ENCODE measurements at regions not wholly inside any gene's neighbourhood (a gene's known extent, or its start where the extent isn't known, plus 50 kb on each side); places are given as distances from the start of the nearest gene placed in this dataset.
A peak's percentile ranks its signal among the peaks of the same experiment; 100 is the strongest.

- Histone ChIP-seq H3K4me3 (no peak overlapping the region), H3K36me3 (ENCODE audit: low read depth) (no peaks in the 10 kb centered on the region), H3K4me1 (ENCODE audit: low read depth) (no peaks in the 10 kb centered on the region), H3K9me3 (no peaks in the 10 kb centered on the region)
- TF ChIP-seq, protein P1, sequence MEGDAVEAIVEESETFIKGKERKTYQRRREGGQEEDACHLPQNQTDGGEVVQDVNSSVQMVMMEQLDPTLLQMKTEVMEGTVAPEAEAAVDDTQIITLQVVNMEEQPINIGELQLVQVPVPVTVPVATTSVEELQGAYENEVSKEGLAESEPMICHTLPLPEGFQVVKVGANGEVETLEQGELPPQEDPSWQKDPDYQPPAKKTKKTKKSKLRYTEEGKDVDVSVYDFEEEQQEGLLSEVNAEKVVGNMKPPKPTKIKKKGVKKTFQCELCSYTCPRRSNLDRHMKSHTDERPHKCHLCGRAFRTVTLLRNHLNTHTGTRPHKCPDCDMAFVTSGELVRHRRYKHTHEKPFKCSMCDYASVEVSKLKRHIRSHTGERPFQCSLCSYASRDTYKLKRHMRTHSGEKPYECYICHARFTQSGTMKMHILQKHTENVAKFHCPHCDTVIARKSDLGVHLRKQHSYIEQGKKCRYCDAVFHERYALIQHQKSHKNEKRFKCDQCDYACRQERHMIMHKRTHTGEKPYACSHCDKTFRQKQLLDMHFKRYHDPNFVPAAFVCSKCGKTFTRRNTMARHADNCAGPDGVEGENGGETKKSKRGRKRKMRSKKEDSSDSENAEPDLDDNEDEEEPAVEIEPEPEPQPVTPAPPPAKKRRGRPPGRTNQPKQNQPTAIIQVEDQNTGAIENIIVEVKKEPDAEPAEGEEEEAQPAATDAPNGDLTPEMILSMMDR (IDR thresholded peaks at IDR 0.05): no peak
- no peak for ATAC-seq
- intact Hi-C loops (cut with DNase I, micrococcal nuclease): no loop called here
- no peak for DNase-seq
Measured at GRCh38 chr18:22483407-22483806, 65.7 kb upstream of the CTAGE1 start.

DNA sequence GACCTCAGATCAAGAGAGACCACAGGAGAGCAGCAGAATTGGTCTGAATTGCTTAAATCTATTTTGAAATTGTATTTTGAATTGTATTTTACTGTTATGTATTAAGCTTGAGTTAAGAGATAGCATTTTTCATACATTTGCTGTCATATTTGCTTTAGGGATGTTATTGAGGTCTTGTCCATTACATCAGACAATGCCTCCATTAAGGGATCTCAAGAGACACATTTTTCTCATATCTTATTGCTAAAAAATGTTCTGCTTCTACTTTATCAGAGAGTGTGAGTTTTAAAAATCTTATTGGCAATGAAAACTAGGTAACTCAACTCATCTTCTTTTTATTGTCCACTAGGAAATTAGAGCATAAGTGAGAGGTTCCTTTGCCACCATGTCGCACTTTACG lies 66.8 kb upstream of the CTAGE1 start:
- intact Hi-C loops (cut with DNase I, micrococcal nuclease): no loop called here
- no peak for ATAC-seq
- Histone ChIP-seq H3K4me1 (ENCODE audit: low read depth) (no peaks in the 10 kb centered on the region), H3K4me3 (no peak overlapping the region), H3K36me3 (ENCODE audit: low read depth) (no peaks in the 10 kb centered on the region), H3K9me3 (no peaks in the 10 kb centered on the region)
- TF ChIP-seq, protein P1 (IDR thresholded peaks at IDR 0.05): no peak
- no peak for DNase-seq

- no peak overlapping the region for H3K4me3 ChIP-seq
- DNase-seq: no peak
- no peaks in the 10 kb centered on the region for H3K9me3 ChIP-seq
- intact Hi-C loops (cut with DNase I, micrococcal nuclease): no loop called here
- TF ChIP-seq, protein P1 (IDR thresholded peaks at IDR 0.05): no peak
- H3K36me3 ChIP-seq (ENCODE audit: low read depth): no peaks in the 10 kb centered on the region
- H3K4me1 ChIP-seq (ENCODE audit: low read depth): peaks cover 4% of the 10 kb centered on the region
- ATAC-seq: no peak
Measured at GRCh38 chr18:22485808-22486244, 68.1 kb upstream of the CTAGE1 start.

- DNase-seq (no peak), ATAC-seq (no peak)
- TF ChIP-seq, protein P1 (IDR thresholded peaks at IDR 0.05): no peak
- peaks cover 4% of the 10 kb centered on the region for H3K4me1 ChIP-seq (ENCODE audit: low read depth)
- H3K9me3 ChIP-seq: no peaks in the 10 kb centered on the region
- intact Hi-C loops (cut with DNase I, micrococcal nuclease): no loop called here
- no peak overlapping the region for H3K4me3 ChIP-seq
- H3K36me3 ChIP-seq (ENCODE audit: low read depth): no peaks in the 10 kb centered on the region
Measured at GRCh38 chr18:22486667-22487066, 69.0 kb upstream of the CTAGE1 start.

DNA sequence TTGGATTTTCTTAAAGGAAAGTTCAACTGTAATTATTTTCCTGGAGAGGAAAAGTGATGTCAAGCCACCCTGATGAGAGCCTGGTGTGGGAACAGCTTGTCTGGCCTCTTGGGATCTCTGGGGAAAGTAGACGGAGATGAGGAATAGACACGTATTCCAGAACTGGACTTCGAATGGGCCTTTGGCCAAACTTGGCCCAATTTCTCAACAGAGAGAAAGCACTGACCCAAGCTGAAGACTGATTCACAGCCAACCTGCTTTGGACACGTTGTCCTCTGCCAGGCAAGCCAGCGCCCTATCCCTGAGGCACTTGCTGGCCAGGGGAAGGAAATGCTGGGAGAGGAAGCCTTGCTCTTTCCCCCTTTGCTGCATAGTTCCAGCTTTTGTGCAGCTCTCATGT lies 70.8 kb upstream of the CTAGE1 start:
- Histone ChIP-seq H3K4me3 (no peak overlapping the region), H3K36me3 (ENCODE audit: low read depth) (no peaks in the 10 kb centered on the region), H3K9me3 (no peaks in the 10 kb centered on the region), H3K4me1 (ENCODE audit: low read depth) (peaks cover 4% of the 10 kb centered on the region)
- intact Hi-C loops (cut with DNase I, micrococcal nuclease): no loop called here
- TF ChIP-seq, protein P1 (IDR thresholded peaks at IDR 0.05): no peak
- DNase-seq: peak in 1 of 3 donors; percentile 29
- ATAC-seq: no peak

- Histone ChIP-seq H3K4me3 (no peak overlapping the region), H3K4me1 (ENCODE audit: low read depth) (peaks cover 4% of the 10 kb centered on the region), H3K36me3 (ENCODE audit: low read depth) (no peaks in the 10 kb centered on the region), H3K9me3 (no peaks in the 10 kb centered on the region)
- peak; percentile 97 for ATAC-seq
- peak in 1 of 3 donors; percentile 35 for DNase-seq
- intact Hi-C loops (cut with DNase I, micrococcal nuclease): no loop called here
- TF ChIP-seq, protein P1 (IDR thresholded peaks at IDR 0.05): no peak
Measured at GRCh38 chr18:22489704-22490103, 72.0 kb upstream of the CTAGE1 start.

All from mucosa of descending colon (tissue), 3 donors.